H9 (cell line): ENCODE measurements at regions not wholly inside any gene's neighbourhood (a gene's known extent, or its start where the extent isn't known, plus 50 kb on each side); places are given as distances from the start of the nearest gene placed in this dataset.

Source experiments
- DNase-seq: peaks from one replicate; pipeline ENCODE4 v3.0.0-alpha.2; 2017
- H2AFZ ChIP-seq: one replicate; pipeline ENCODE4 v1.6.1; 2013; ENCODE audit warnings: mild to moderate bottlenecking, low read length, control low read depth, moderate library complexity
- H2AK5ac ChIP-seq: 2 replicates; pipeline ENCODE4 v1.6.1; 2013; ENCODE audit warnings: low read length, control low read depth, mixed read lengths; ENCODE audit not compliant: insufficient read length
- H2BK120ac ChIP-seq: one replicate; pipeline ENCODE4 v1.6.1; 2013; ENCODE audit warnings: low read depth, mild to moderate bottlenecking, low read length, control low read depth, inconsistent platforms; ENCODE audit not compliant: poor library complexity, severe bottlenecking
- H2BK12ac ChIP-seq: 2 replicates; pipeline ENCODE4 v1.6.1; 2013; ENCODE audit warnings: low read length, control low read depth, mixed read lengths, low read depth; ENCODE audit not compliant: insufficient read length
- H2BK15ac ChIP-seq: 2 replicates; pipeline ENCODE4 v1.6.1; 2013; ENCODE audit warnings: low read depth, low read length, control low read depth
- H2BK20ac ChIP-seq: one replicate; pipeline ENCODE4 v1.6.1; 2013; ENCODE audit warnings: low read depth, mild to moderate bottlenecking, low read length, control low read depth, inconsistent platforms; ENCODE audit not compliant: poor library complexity, severe bottlenecking
- H2BK5ac ChIP-seq: 2 replicates; pipeline ENCODE4 v1.6.1; 2013; ENCODE audit warnings: low read length, control low read depth, mixed read lengths; ENCODE audit not compliant: insufficient read length
- H3K14ac ChIP-seq: 2 replicates; pipeline ENCODE4 v1.6.1; 2013; ENCODE audit warnings: low read length, control low read depth; ENCODE audit not compliant: insufficient read depth
- H3K18ac ChIP-seq: 2 replicates; pipeline ENCODE4 v1.6.1; 2013; ENCODE audit warnings: low read depth, mild to moderate bottlenecking, mixed read lengths, low read length, control low read depth; ENCODE audit not compliant: insufficient read length
- H3K23ac ChIP-seq: 2 replicates; pipeline ENCODE4 v1.6.1; 2013; ENCODE audit warnings: low read length, control low read depth, mixed read lengths, low read depth; ENCODE audit not compliant: insufficient read length
- H3K23me2 ChIP-seq: 2 replicates; pipeline ENCODE4 v1.6.1; 2013; ENCODE audit warnings: low read depth, mild to moderate bottlenecking, mixed read lengths, low read length, control low read depth; ENCODE audit not compliant: insufficient read length, poor library complexity, severe bottlenecking
- H3K27ac ChIP-seq: 2 replicates; pipeline ENCODE4 v1.5.1; 2013; ENCODE audit warnings: low read length, control low read depth, mixed read lengths, low read depth; ENCODE audit not compliant: insufficient read length
- H3K27me3 ChIP-seq: 2 replicates; pipeline ENCODE4 v1.6.1; 2013; ENCODE audit warnings: low read length, control low read depth, inconsistent platforms; ENCODE audit not compliant: insufficient read depth
- H3K4ac ChIP-seq: 2 replicates; pipeline ENCODE4 v1.6.1; 2013; ENCODE audit warnings: low read depth, mild to moderate bottlenecking, control low read depth, inconsistent platforms, low read length, moderate library complexity
- H3K4me1 ChIP-seq: 2 replicates; pipeline ENCODE4 v1.6.1; 2013; ENCODE audit warnings: low read length, control low read depth, inconsistent platforms; ENCODE audit not compliant: insufficient read depth
- H3K4me2 ChIP-seq: 2 replicates; pipeline ENCODE4 v1.6.1; 2013; ENCODE audit warnings: low read length, control low read depth, mixed read lengths; ENCODE audit not compliant: insufficient read length, insufficient read depth
- H3K56ac ChIP-seq: 2 replicates; pipeline ENCODE4 v1.6.1; 2013; ENCODE audit warnings: low read depth, mild to moderate bottlenecking, mixed read lengths, low read length, control low read depth; ENCODE audit not compliant: insufficient read length
- H3K79me1 ChIP-seq: 2 replicates; pipeline ENCODE4 v1.6.1; 2013; ENCODE audit warnings: low read depth, mild to moderate bottlenecking, moderate library complexity, low read length, control low read depth, inconsistent platforms; ENCODE audit not compliant: insufficient read depth, poor library complexity, severe bottlenecking
- H3K79me2 ChIP-seq: 2 replicates; pipeline ENCODE4 v1.6.1; 2013; ENCODE audit warnings: low read length, control low read depth, inconsistent platforms; ENCODE audit not compliant: insufficient read depth
- H3K9ac ChIP-seq: 2 replicates; pipeline ENCODE4 v1.6.1; 2013; ENCODE audit warnings: low read length, control low read depth, mixed read lengths; ENCODE audit not compliant: insufficient read length; ENCODE audit errors: extremely low read depth
- H3K9me3 ChIP-seq: one replicate; pipeline ENCODE4 v1.6.1; 2013; ENCODE audit warnings: low read depth, low read length, inconsistent platforms; ENCODE audit not compliant: control insufficient read depth
- H3T11ph ChIP-seq: one replicate; pipeline ENCODE4 v1.6.1; 2013; ENCODE audit warnings: mild to moderate bottlenecking, low read length, control low read depth, inconsistent platforms
- H4K20me1 ChIP-seq: one replicate; pipeline ENCODE4 v1.6.1; 2013; ENCODE audit not compliant: control insufficient read depth, insufficient read length, insufficient read depth
- H4K5ac ChIP-seq: 2 replicates; pipeline ENCODE4 v1.6.1; 2013; ENCODE audit warnings: low read depth, mild to moderate bottlenecking, mixed read lengths, low read length, control low read depth; ENCODE audit not compliant: insufficient read length
- H4K8ac ChIP-seq: replicated peaks from 2 replicates; pipeline ENCODE4 v1.6.1; 2013; ENCODE audit warnings: low read length, control low read depth, mixed read lengths, low read depth; ENCODE audit not compliant: insufficient read length
- H4K91ac ChIP-seq: 2 replicates; pipeline ENCODE4 v1.6.1; 2013; ENCODE audit warnings: low read depth, mild to moderate bottlenecking, moderate library complexity, mixed read lengths, low read length, control low read depth; ENCODE audit not compliant: insufficient read length
- H3K27ac Mint-ChIP-seq, 3 experiments: 2 replicates in 2 of 3; 3 replicates in 1 of 3; pipeline ENCODE4 v1.8.0; 2020 to 2021; ENCODE audit warnings: mixed read lengths in 3 of 3, mild to moderate bottlenecking in 1 of 3, moderate library complexity in 1 of 3
- H3K27me3 Mint-ChIP-seq: 2 replicates; pipeline ENCODE4 v1.8.0; 2021; ENCODE audit warnings: low read depth, mild to moderate bottlenecking, moderate library complexity, mixed read lengths
- H3K36me3 Mint-ChIP-seq, 3 experiments: 2 replicates in 2 of 3; 3 replicates in 1 of 3; pipeline ENCODE4 v1.8.0; 2020 to 2021; ENCODE audit warnings: low read depth in 3 of 3, mixed read lengths in 3 of 3; ENCODE audit not compliant: insufficient read depth in 1 of 3
- H3K4me1 Mint-ChIP-seq, 2 experiments: 2 replicates each; pipeline ENCODE4 v1.8.0; 2020; ENCODE audit warnings: mixed read lengths in 2 of 2
- H3K4me3 Mint-ChIP-seq, 2 experiments: 2 replicates in 1 of 2; 3 replicates in 1 of 2; pipeline ENCODE4 v1.8.0; 2020 to 2021; ENCODE audit warnings: mild to moderate bottlenecking in 2 of 2, mixed read lengths in 2 of 2, moderate library complexity in 1 of 2
- H3K9me3 Mint-ChIP-seq, 2 experiments: 2 replicates in 1 of 2; 3 replicates in 1 of 2; pipeline ENCODE4 v1.8.0; 2020; ENCODE audit warnings: mild to moderate bottlenecking in 2 of 2, mixed read lengths in 2 of 2, moderate library complexity in 1 of 2
- CTCF ChIP-seq: fragments of 200-600 bp; sonication (generic); conservative IDR thresholded peaks from 3 replicates; pipeline ENCODE4 v1.8.0; 2021; ENCODE audit warnings: antibody characterized with exemption, mild to moderate bottlenecking
- WGBS: extraction: QIAGEN DNeasy Blood & Tissue Kit; methylation state at CpG from one replicate; pipeline ENCODE4 v1.1.7; 2013; ENCODE audit warnings: missing lambda C conversion rate, low lambda C conversion rate, mixed read lengths; ENCODE audit not compliant: insufficient read length; ENCODE audit errors: extremely low coverage; 5-methylcytosine and 5-hydroxymethylcytosine counted together

GRCh38 chr2:224640679-224641078 is 55.5 kb upstream of the CUL3 start:
- DNase-seq, result no peak
- Histone ChIP-seq H3K23ac (no peak overlapping the region), H3K14ac (no peak overlapping the region), H3K4me1 (peaks cover under 1% of the 10 kb centered on the region; the same call in 1 of the 2 replicates), H3T11ph (no peak overlapping the region), H3K27me3 (no peaks in the 10 kb centered on the region), H2BK20ac (no peak overlapping the region), H3K23me2 (no peaks in the 10 kb centered on the region), H4K8ac (no peak overlapping the region), H2BK15ac (no peak overlapping the region), H3K56ac (no peak overlapping the region), H3K4me2 (no peak overlapping the region), H3K79me2 (no peaks in the 10 kb centered on the region), H2BK5ac (no peak overlapping the region), H3K27ac (no peak overlapping the region), H2BK120ac (no peak overlapping the region), H4K5ac (no peak overlapping the region), H2AFZ (no peak overlapping the region), H3K4ac (no peak overlapping the region), H3K18ac (no peak overlapping the region), H3K9me3 (no peaks in the 10 kb centered on the region), H3K9ac (no peak overlapping the region), H2AK5ac (no peak overlapping the region), H2BK12ac (no peak overlapping the region), H4K20me1 (no peaks in the 10 kb centered on the region), H4K91ac (no peak overlapping the region), H3K79me1 (no peaks in the 10 kb centered on the region)
- peaks cover 4 to 11% of the 10 kb centered on the region in 2 experiments; a peak in 3 of 5 replicates for H3K9me3 Mint-ChIP-seq
- no CpG with 5 or more reads among the region's 4 CpGs for WGBS
- no peak overlapping the region for H3K4me3 Mint-ChIP-seq
- H3K4me1 Mint-ChIP-seq, result peaks cover 0 to 3% of the 10 kb centered on the region in 2 experiments; a peak in 1 of 4 replicates
- H3K27ac Mint-ChIP-seq, result no peak overlapping the region
- TF ChIP-seq CTCF, result no peak
- no peaks in the 10 kb centered on the region for H3K27me3 Mint-ChIP-seq
- peaks cover 0 to 12% (median 0%) of the 10 kb centered on the region in 3 experiments; a peak in 3 of 7 replicates for H3K36me3 Mint-ChIP-seq
